ENCODE measurements at regions not wholly inside any gene's neighbourhood (a gene's known extent, or its start where the extent isn't known, plus 50 kb on each side); places are given as distances from the start of the nearest gene placed in this dataset.
"Not testable (repeated sequence)": the region's sequence is repeated elsewhere in the genome, so short reads cannot be mapped to it uniquely, and the experiment has no call there.

DNA sequence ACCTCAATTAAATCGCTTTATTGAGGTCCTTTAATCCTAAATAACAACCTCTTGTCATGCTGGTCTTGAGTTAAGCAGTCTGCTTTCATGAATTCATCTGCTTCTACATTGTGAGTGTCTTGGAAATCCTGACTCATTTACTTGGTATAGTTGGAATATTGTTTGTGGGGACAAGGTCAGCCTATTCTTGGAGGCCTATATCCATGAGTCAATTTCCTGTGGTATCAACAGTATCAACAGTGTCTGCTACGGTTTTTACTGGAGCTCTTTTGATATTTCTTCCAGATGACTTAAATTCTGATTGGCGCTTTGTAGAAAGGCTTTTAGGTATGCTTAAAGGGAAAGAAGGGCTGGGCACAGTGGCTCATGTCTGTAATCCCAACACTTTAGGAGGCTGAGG, 71.2 kb upstream of the PARP8 start:
- FAIRE-seq = no peak

DNA sequence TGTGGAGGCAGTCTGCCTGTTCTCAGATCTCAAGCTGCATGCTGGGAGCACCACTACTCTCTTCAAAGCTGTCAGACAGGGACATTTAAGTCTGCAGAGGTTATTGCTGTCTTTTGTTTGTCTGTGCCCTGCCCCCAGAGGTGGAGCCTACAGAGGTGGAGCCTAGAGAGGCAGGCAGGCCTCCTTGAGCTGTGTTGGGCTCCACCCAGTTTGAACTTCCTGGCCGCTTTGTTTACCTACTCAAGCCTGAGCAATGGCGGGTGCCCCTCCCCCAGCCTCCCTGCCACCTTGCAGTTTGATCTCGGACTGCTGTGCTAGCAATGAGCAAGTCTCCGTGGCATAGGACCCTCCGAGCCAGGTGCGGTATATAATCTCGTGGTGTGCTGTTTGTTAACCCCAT, 64.9 kb upstream of the PARP8 start:
- not testable (repeated sequence) for H3K27me3 ChIP-seq (ENCODE audit: control insufficient read depth, insufficient read depth, low read length); H3K4me3 ChIP-seq (ENCODE audit: low read depth, low read length); FAIRE-seq; H3K36me3 ChIP-seq (ENCODE audit: control insufficient read depth, insufficient read depth, low read length)
- peak; percentile 5 for DNase-seq (ENCODE audit: low read depth)

More for the DNA sequence above, 71.2 kb upstream of the PARP8 start:
- TF ChIP-seq, protein P1, sequence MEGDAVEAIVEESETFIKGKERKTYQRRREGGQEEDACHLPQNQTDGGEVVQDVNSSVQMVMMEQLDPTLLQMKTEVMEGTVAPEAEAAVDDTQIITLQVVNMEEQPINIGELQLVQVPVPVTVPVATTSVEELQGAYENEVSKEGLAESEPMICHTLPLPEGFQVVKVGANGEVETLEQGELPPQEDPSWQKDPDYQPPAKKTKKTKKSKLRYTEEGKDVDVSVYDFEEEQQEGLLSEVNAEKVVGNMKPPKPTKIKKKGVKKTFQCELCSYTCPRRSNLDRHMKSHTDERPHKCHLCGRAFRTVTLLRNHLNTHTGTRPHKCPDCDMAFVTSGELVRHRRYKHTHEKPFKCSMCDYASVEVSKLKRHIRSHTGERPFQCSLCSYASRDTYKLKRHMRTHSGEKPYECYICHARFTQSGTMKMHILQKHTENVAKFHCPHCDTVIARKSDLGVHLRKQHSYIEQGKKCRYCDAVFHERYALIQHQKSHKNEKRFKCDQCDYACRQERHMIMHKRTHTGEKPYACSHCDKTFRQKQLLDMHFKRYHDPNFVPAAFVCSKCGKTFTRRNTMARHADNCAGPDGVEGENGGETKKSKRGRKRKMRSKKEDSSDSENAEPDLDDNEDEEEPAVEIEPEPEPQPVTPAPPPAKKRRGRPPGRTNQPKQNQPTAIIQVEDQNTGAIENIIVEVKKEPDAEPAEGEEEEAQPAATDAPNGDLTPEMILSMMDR (IDR thresholded peaks at IDR 0.05; ENCODE audit: insufficient read depth, low read length, severe bottlenecking) = no peak
- peak; percentile 86 for DNase-seq (ENCODE audit: low read depth)
- no peaks in the 10 kb centered on the region for H3K36me3 ChIP-seq (ENCODE audit: control insufficient read depth, insufficient read depth, low read length)
- no peak overlapping the region for H3K4me3 ChIP-seq (ENCODE audit: low read depth, low read length)
- H3K27me3 ChIP-seq (ENCODE audit: control insufficient read depth, insufficient read depth, low read length) = no peaks in the 10 kb centered on the region

DNA sequence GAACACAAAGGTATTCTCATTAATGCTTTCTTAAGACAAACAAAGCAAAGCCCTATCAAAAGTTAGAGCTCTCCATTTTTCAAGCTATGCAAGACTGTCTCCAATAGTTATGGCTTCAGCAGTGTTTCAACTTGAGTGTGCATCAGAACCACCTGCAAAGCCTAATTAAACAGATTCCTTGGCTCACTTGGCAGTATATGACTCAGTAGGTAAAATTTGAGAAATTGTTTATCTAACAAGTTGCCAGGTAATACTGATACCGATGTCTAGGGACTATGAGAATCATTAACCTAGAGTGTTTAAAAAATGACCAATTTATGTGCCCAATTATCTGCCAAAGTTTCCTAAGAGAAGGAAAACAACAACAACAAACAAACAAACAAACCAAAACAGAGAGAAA, 60.3 kb upstream of the PARP8 start:
- peak; percentile 69 for DNase-seq (ENCODE audit: low read depth)
- no peaks in the 10 kb centered on the region for H3K36me3 ChIP-seq (ENCODE audit: control insufficient read depth, insufficient read depth, low read length)
- TF ChIP-seq, protein P1 (IDR thresholded peaks at IDR 0.05; ENCODE audit: insufficient read depth, low read length, severe bottlenecking) = no peak
- H3K27me3 ChIP-seq (ENCODE audit: control insufficient read depth, insufficient read depth, low read length) = no peaks in the 10 kb centered on the region
- H3K4me3 ChIP-seq (ENCODE audit: low read depth, low read length) = no peak overlapping the region
- FAIRE-seq = no peak

DNA sequence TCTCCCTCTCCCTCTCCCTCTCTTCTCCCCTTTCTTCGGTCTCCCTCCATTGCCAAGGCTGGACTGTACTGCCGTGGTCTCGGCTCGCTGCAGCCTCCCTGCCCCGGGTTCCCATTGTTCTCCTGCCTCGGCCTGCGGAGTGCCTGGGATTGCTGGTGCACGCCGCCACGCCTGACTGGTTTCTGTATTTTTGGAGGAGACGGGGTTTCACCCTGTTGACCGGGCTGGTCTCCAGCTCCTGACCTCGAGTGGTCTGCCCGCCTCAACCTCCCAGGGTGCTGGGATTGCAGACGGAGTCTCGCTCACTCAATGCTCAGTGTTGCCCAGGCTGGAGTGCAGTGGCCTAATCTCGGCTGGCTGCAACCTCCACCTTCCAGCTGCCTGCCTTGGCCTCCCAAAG, 59.0 kb upstream of the PARP8 start:
- not testable (repeated sequence) for H3K27me3 ChIP-seq (ENCODE audit: control insufficient read depth, insufficient read depth, low read length); H3K4me3 ChIP-seq (ENCODE audit: low read depth, low read length); FAIRE-seq; DNase-seq (ENCODE audit: low read depth); H3K36me3 ChIP-seq (ENCODE audit: control insufficient read depth, insufficient read depth, low read length)

DNA sequence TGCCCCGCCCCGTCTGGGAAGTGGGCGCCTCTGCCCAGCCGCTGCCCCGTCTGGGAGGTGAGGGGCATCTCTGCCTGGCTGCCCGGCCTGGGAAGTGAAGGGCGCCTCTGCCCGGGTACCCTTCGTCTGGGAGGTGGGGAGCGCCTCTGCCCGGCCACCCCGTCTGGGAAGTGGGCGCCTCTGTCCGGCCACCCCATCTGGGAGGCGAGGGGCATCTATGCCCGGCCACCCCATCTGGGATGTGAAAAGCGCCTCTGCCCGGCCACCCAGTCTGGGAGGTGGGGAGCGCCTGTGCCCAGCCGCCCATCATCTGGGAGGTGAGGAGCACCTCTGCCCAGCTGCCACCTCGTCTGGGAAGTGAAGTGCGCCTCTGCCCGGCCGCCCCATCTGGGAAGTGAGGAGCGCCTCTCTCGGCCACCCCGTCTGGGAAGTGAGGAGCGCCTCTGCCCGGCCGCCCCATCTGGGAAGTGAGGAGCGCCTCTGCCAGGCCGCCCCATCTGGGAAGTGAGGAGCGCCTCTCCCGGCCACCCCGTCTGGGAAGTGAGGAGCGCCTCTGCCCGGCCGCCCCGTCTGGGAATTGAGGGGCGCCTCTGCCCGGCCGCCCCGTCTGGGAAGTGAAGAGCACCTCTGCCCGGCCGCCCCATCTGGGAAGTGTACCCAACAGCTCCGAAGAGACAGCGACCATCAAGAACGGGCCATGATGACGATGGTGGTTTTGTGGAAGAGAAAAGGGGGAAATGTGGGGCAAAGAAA, 58.3 kb upstream of the PARP8 start:
- H3K36me3 ChIP-seq (ENCODE audit: control insufficient read depth, insufficient read depth, low read length); FAIRE-seq; H3K4me3 ChIP-seq (ENCODE audit: low read depth, low read length); H3K27me3 ChIP-seq (ENCODE audit: control insufficient read depth, insufficient read depth, low read length); DNase-seq (ENCODE audit: low read depth): not testable (repeated sequence)

DNA sequence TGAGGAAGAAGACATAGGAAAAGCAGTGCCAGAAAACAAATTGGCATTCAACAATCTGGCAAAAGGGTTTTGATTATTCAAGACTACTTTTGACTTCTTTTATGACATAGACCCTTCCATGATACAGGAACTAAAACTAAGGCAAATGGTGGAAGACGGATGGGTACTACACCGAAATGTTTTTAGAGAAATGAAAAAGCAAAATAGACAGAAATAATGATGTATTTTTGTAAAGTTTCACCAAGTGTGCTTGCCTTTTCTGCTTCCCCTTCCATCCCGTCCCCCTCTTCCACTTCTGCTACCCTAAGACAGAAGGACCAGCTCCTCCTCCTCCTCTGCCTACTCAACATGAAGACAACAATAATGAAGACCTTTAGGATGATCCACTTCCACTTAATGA, 53.4 kb upstream of the PARP8 start:
- DNase-seq (ENCODE audit: low read depth); H3K36me3 ChIP-seq (ENCODE audit: control insufficient read depth, insufficient read depth, low read length); H3K27me3 ChIP-seq (ENCODE audit: control insufficient read depth, insufficient read depth, low read length); FAIRE-seq; H3K4me3 ChIP-seq (ENCODE audit: low read depth, low read length): not testable (repeated sequence)

Measured in bronchial epithelial cell (primary cell).